ENCODE measurements at regions not wholly inside any gene's neighbourhood (a gene's known extent, or its start where the extent isn't known, plus 50 kb on each side); places are given as distances from the start of the nearest gene placed in this dataset.

DNA sequence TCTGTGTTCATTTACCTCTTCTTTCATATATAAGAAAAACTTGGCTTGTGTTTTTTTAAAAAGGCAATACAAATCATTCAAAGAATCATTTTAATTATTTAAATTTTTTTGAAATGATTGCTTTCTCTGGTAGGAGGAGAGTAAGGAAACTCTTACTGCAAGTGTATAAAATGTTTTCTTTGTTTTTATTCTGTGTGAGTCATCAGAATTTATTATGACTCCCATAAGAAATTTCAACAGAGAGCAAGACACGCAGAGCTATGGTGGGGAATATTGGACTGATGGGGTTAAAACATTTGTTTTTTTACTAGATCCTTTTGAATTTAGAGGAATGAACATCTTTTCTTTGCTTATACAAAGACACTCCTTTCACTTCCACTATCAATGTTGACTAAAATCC lies 119.1 kb upstream of the ATXN7L3B start:
- DNase-seq, result no peak

DNA sequence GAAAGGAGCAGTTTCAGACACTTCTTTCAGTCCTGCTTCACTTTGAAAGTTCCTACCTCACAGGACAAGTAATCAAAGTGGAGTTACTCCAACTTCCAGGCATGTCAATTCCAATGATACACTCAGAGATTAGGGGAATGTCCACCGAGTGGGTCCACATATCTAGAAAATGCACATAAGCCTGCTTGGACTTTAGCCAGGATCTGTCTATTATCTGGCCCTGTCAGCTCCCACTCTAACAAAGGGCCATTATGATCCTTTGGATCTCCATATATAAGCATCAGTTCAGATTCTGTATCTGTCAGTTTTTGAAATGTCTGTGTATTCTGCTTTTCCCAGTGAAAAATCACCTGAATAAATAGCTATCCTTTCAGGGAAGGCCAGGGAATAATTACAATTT lies 112.9 kb upstream of the ATXN7L3B start:
- DNase-seq, result no peak

DNA sequence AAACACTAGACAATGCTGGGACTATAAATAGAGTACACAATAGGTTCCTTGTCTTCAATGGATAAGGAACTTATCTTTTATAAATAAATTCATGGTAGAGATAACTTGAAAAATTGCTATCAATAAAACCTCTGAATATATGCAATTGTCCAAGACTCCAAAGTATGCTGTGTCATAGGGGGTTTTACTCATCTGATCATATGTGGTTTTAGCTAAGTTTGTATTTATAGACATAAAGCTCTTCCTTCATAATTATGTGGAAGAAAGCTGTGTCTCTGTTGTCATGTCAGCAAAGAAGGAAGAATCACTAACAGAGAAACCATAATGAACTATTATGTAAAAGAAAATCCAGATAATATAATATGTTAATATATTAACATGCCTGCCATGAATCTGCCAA lies 111.5 kb upstream of the ATXN7L3B start:
- no peak for DNase-seq

DNA sequence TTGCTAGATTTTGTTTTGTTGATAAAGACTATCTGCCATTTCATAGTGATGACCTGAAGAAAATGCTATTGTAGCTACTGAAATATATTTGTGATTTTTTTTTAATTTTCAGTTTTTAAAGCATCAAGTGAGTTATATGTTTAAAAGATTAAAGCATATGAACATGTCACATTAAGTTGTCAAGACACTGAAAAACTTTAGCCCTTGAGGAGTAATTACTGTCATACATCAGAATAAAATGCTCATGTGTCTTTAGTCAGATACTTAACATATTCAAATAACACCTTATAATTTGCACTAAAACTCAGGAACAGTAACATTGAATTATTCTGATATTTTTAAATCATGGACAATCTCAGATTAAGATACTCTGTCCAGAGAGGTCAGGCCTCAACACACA lies 108.1 kb upstream of the ATXN7L3B start:
- no peak for DNase-seq

DNA sequence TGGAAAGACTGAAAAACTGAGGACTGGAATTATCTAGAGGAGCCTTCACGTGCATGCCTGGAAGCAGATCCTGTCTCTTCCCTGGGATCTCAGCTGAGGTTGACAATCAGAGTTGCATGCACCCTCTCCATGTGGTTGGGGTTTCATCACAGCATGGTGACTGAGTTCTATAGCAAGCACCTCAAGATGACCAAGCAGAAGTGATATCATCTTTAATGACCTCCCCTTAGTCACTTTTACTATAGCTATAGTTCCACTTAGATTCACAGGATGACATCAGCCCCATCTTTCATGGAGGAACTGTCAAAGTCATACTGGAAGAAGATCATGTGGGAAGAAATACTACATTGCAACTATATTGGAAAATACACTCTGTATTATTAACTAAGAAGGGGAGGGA lies 105.8 kb upstream of the ATXN7L3B start:
- no peak for DNase-seq

DNA sequence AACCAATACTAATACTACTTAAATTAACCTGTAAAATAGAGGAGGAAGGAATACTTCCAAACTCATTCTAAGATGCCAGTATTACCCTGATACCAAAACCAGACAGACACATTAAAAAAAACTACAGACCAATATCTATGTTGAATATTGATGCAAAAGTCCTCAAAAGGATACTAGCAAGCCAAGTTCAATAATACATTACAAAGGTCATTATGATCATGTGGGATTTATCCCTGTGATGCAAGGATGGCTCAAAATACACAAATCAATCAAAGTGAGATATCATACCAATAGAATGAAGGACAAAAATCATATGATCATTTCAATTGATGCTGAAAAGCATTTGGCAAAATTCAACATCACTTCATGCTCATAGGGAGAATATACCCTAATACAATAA lies 97.2 kb upstream of the ATXN7L3B start:
- no peak for DNase-seq

DNA sequence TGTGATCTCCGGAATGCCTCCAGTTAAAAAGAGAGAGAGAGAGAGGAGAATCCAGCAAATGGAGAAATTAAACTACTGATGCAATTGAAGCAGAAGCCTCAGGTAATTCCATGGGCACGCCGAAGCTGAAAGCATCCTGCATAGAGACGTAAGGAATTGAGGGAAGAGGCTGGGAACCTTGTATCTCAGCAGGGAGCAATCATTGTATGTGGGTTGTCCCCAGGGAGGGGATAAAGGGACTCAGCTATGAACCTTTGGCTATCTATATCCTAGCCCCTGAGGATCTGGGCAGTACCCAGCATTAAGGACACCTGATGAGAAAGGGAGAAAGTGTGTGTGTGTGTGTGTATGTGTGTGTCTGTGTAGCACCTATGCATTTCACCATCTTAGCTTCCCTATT lies 95.8 kb upstream of the ATXN7L3B start:
- no peak for DNase-seq

DNA sequence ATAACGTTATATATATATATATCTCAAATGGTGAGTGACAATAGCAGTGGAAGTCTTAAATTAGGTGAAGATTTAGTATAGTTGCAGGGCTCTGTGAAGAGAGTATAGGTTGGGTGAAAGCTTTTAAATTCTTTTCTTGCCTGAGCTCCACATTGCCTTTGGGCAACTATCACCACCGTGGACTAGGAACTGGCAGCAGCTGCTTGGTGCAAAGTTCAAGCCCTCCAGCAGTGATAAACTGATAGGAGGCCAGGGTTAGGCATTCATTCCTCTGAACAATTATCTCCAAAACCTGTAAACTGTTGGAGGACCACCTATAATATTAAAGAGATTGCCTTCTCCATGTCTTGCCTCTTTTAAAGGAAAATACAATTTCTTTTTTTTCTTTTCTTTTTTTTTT lies 91.2 kb upstream of the ATXN7L3B start:
- DNase-seq, result no peak

DNA sequence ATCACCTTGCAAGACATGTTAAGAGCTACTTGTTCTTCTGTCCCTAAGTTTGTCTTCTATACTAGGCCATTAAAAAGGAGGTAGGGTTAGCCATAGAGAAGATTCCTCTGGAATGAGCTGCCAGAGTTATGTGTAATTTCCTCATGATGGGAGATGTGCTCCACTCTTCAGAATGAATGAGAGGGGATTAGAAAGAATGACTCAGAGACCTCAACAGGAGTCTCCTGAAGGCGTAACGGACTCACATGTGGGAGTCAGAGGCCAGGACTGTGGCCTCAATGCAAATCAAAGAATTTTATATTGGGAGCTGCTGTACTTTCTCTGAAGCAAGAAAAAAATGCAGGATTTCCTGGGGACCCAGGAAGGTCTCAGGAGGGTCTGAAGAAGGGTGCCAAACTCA lies 87.8 kb upstream of the ATXN7L3B start:
- DNase-seq, result no peak

DNA sequence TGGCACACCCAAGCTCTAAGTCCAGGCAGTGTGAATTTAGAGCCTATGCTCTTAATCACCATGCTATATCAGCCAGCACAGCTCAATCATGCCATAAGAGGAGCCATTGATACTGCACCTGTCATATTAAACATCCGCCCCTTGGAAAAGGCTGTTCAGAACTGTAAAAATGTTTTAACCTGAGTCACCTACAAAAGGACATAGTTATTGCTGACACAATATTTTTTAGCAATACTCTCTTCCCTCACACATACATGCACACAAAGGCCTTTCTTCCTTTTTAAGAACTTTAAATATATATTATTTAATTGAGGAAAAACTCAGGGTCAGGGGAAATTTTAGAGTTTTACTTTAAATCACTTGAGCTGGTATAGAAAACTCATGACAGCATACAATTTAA lies 83.5 kb upstream of the ATXN7L3B start:
- no peak for DNase-seq

DNA sequence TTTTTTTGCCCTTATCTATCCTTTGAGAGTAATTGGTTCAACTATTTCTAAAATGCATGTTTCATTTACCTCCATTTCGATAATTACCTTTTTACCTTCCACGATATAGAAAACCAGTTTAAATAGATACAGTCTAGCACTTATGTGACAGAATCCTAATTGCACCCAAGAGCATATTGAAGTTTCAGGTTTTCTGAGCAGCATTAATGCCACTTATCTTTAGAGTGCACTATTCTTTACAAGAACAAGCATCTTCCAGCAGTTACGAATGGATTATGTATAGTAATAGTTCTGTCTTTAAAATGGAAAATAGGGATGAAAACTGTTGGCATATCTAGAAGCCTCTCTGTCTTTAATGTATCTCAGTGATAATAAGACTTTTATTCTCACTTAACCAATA lies 82.2 kb upstream of the ATXN7L3B start:
- DNase-seq, result no peak

DNA sequence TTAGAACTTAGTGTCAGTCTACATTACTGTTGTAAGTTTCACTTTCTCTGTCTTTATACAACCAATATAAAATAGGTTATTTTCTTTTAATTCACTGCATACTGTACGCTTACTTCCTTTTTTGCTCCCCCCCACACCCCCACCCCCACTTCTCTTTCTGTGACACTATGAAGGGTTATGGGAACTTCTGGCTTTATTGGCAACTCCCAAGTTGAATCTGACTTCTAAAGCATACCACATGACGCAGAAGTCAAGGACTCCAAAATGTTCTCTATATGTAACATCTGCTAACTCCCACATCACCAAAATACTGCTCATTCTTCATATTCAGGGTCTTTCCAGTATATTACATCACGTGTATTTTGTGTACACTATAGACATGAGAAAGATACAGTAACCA lies 81.2 kb upstream of the ATXN7L3B start:
- no peak for DNase-seq

DNA sequence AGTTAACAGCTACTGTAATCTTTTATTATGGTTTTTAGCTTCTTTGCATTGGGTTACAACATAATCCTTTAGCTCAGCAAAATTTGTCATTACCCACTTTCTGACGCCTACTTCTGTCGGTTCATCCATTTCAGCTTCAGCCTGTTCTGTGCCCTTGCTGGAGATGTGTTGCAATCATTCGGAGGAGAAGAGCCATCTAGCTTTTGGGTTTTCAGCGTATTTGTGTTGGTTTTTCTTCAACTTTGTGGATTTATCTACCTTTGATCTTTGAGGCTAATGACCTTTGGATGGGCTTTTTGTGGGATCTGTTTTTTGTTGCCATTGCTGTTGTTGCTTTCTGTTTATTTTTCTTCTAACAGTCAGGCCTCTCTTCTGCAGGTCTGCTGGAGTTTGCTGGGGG lies 69.2 kb upstream of the ATXN7L3B start:
- no peak for DNase-seq

DNA sequence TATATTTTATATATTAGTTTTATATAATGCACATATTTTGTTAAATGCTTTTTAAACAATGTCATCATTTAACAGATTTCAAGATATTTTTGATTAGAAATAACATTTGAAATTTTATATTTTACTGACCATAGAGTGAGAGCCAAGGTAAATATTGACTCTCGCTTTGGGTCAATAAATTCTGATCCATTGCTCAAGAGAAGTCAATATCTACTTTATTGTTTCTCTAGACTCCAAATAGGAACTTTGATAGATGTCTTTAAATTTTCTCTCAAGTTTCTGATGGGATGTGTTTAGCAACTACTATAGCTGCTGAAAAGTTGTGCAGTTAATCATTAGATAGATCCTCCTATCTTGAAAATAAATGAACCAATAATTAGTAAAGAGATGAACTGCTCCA lies 61.4 kb upstream of the ATXN7L3B start:
- DNase-seq, result no peak

DNA sequence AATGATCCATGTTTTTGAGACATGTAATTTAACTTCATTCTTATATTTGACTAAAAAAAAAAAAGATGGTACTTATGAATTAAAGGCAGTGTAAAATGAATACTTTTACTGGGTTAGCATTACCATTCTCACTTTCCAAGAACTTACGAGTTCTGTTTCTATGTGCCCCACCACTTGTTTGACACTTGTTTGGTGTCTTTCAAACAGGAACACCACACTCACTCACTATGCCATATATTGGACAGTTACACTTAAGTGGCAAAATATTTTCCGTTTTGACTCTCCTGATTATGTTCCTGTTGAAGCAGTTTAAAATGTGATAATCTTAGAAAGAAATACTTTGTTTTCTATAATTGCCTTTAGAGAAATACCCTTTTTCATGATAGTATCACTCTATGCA lies 56.6 kb upstream of the ATXN7L3B start:
- no peak for DNase-seq

DNA sequence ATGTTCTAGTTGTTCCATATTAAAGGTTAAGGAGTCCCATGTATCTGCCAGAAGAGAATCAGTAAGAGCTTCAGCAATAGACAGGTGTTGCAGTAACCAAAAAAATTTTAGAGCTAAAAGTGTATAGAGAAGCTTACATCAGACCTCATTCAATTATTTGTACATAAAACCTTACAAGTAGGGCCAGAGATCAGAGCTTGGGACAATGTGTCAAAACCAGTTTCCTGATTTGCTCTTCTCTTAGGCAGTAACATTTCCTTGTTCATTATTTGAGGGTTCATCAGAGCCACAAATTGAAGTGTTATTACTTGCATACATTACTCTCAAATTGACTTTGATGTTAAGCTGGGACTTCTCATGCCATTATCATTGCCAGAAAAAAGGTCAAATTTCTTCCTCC lies 55.5 kb upstream of the ATXN7L3B start:
- DNase-seq, result no peak

DNA sequence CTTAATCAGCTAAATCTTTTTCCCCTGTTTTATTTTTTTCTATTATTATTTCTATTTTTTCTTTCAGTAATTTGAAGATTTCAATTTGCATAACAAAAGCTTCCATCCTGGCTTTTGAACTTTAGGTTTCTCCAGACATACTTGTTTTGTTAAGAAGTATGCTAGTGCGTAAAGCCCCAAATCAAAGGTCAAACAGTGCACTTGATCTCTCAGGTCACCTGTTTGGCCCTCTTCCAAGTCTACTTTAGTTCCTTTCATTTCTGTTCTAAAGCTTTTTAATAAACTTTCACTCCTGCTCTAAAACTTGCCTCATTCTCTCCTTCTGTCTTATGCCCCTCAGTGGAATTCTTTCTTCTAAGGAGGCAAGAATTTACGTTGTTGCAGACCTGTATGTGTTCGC lies 54.6 kb upstream of the ATXN7L3B start:
- no peak for DNase-seq

Data from NK-92 treated with Interleukin-12 subunit alpha and Interleukin-12 subunit beta, amount 100 ng/mL, for 24 hours (cell line).